IMR-90 (cell line): ENCODE measurements at regions not wholly inside any gene's neighbourhood (a gene's known extent, or its start where the extent isn't known, plus 50 kb on each side); places are given as distances from the start of the nearest gene placed in this dataset.

ENCODE experiments used
- ATAC-seq: fragments of 200-7000 bp; cut with Tn5 transposase; 2 replicates; pipeline ENCODE4 v1.9.1; 2020; ENCODE audit warnings: low read depth, mild to moderate bottlenecking, moderate library complexity
- BruUV-seq: library from RNA; stranded (reverse); fragments of 400-500 nt; replicated peaks from 2 replicates; lab custom pipeline; 2021; lab: Mats Ljungman, UMichigan
- CTCF ChIA-PET: fragments of 300-600 bp; formaldehyde crosslinking; extraction: SDS; loops from one replicate; lab custom pipeline; 2021; ENCODE audit warnings: antibody characterized with exemption; lab: Yijun Ruan, JAX
- POLR2A ChIA-PET: fragments of 300-600 bp; sonication (Branson Sonifier 250); formaldehyde crosslinking; loops from one replicate; lab custom pipeline; 2022; ENCODE audit warnings: antibody characterized with exemption; ENCODE audit not compliant: unreplicated experiment; lab: Charles Lee
- DNase-seq: peaks from one replicate; pipeline ENCODE4 v3.0.0; 2013
- H2AFZ ChIP-seq: replicated peaks from 2 replicates; pipeline ENCODE3; 2013; ENCODE audit warnings: low read length, mild to moderate bottlenecking; ENCODE audit not compliant: poor library complexity
- H2AK5ac ChIP-seq: 2 replicates; pipeline ENCODE4 v1.6.1; 2013; ENCODE audit warnings: low read depth, low read length, inconsistent platforms
- H2AK9ac ChIP-seq: replicated peaks from 2 replicates; pipeline ENCODE3; 2013; ENCODE audit warnings: mild to moderate bottlenecking, low read depth, low read length, moderate library complexity; ENCODE audit not compliant: poor library complexity
- H2BK120ac ChIP-seq: 2 replicates; pipeline ENCODE4 v1.6.1; 2013; ENCODE audit warnings: low read depth, low read length, inconsistent platforms
- H2BK15ac ChIP-seq: 3 replicates; pipeline ENCODE4 v1.6.1; 2013; ENCODE audit warnings: low read depth, low read length, inconsistent platforms
- H2BK20ac ChIP-seq: 2 replicates; pipeline ENCODE4 v1.6.1; 2013; ENCODE audit warnings: low read depth, mild to moderate bottlenecking, inconsistent platforms, low read length, moderate library complexity
- H2BK5ac ChIP-seq: 2 replicates; pipeline ENCODE4 v1.6.1; 2013; ENCODE audit warnings: mild to moderate bottlenecking, low read depth, low read length, inconsistent platforms; ENCODE audit not compliant: poor library complexity, severe bottlenecking
- H3K14ac ChIP-seq: replicated peaks from 2 replicates; pipeline ENCODE4 v1.6.1; 2013; ENCODE audit warnings: low read depth, low read length, inconsistent platforms
- H3K18ac ChIP-seq: 2 replicates; pipeline ENCODE4 v1.6.1; 2013; ENCODE audit warnings: low read depth, low read length, control low read depth
- H3K23ac ChIP-seq: 2 replicates; pipeline ENCODE4 v1.6.1; 2013; ENCODE audit warnings: low read depth, low read length, inconsistent platforms
- H3K27ac ChIP-seq: 2 replicates; pipeline ENCODE4 v1.5.1; 2013; ENCODE audit warnings: mild to moderate bottlenecking, control low read depth, low read length; ENCODE audit not compliant: insufficient read depth
- H3K27me3 ChIP-seq: 2 replicates; pipeline ENCODE4 v1.6.1; 2013; ENCODE audit warnings: low read length; ENCODE audit not compliant: control insufficient read depth, insufficient read depth
- H3K36me3 ChIP-seq: 2 replicates; pipeline ENCODE4 v1.6.1; 2013; ENCODE audit warnings: low read length, mixed read lengths; ENCODE audit not compliant: control insufficient read depth, insufficient read depth
- H3K4ac ChIP-seq: 2 replicates; pipeline ENCODE4 v1.6.1; 2013; ENCODE audit warnings: low read depth, low read length, inconsistent platforms
- H3K4me1 ChIP-seq: 2 replicates; pipeline ENCODE4 v1.6.1; 2013; ENCODE audit warnings: low read length, mixed read lengths; ENCODE audit not compliant: control insufficient read depth, insufficient read depth
- H3K4me2 ChIP-seq: 2 replicates; pipeline ENCODE4 v1.6.1; 2013; ENCODE audit warnings: low read depth, mild to moderate bottlenecking, control low read depth, low read length, moderate library complexity
- H3K4me3 ChIP-seq: 2 replicates; pipeline ENCODE4 v1.5.1; 2013; ENCODE audit warnings: low read depth, mild to moderate bottlenecking, control low read depth, low read length, moderate library complexity; ENCODE audit not compliant: insufficient read depth
- H3K56ac ChIP-seq: 2 replicates; pipeline ENCODE4 v1.6.1; 2013; ENCODE audit warnings: low read length, inconsistent platforms; ENCODE audit not compliant: insufficient read depth; ENCODE audit errors: extremely low read depth
- H3K79me1 ChIP-seq, 2 experiments: 2 replicates each; pipeline ENCODE4 v1.6.1; 2013; ENCODE audit warnings: low read length in 2 of 2, inconsistent platforms in 1 of 2, low read depth in 1 of 2
- H3K9ac ChIP-seq: 2 replicates; pipeline ENCODE4 v1.6.1; 2013; ENCODE audit warnings: low read depth, low read length, control low read depth
- H3K9me1 ChIP-seq: 2 replicates; pipeline ENCODE4 v1.6.1; 2013; ENCODE audit warnings: low read length, inconsistent platforms; ENCODE audit not compliant: insufficient read depth
- H3K9me3 ChIP-seq: 2 replicates; pipeline ENCODE4 v1.6.1; 2013; ENCODE audit warnings: low read length; ENCODE audit not compliant: control insufficient read depth, insufficient read depth
- H4K20me1 ChIP-seq: 2 replicates; pipeline ENCODE4 v1.6.1; 2013; ENCODE audit warnings: low read length, inconsistent platforms; ENCODE audit not compliant: insufficient read depth
- H4K5ac ChIP-seq: 2 replicates; pipeline ENCODE4 v1.6.1; 2013; ENCODE audit warnings: mild to moderate bottlenecking, low read depth, low read length, control low read depth
- H4K8ac ChIP-seq, 2 experiments: 2 replicates each; pipeline ENCODE4 v1.6.1; 2013; ENCODE audit warnings: low read depth in 2 of 2, low read length in 2 of 2, control low read depth in 1 of 2, inconsistent platforms in 1 of 2
- H4K91ac ChIP-seq: 2 replicates; pipeline ENCODE4 v1.6.1; 2013; ENCODE audit warnings: low read depth, low read length, inconsistent platforms; ENCODE audit not compliant: insufficient read depth
- CEBPB ChIP-seq: IDR thresholded peaks from 2 replicates; pipeline ENCODE4 v1.6.1; 2012; ENCODE audit warnings: low read depth, low read length, improper control_type of control experiment
- MAFK ChIP-seq: IDR thresholded peaks from 2 replicates; pipeline ENCODE4 v1.6.1; 2012; ENCODE audit warnings: low read depth, low read length, improper control_type of control experiment
- MAZ ChIP-seq: IDR thresholded peaks from 2 replicates; pipeline ENCODE4 v1.6.1; 2012; ENCODE audit warnings: low read depth, mild to moderate bottlenecking, low read length, improper control_type of control experiment, moderate library complexity, borderline replicate concordance
- NFE2L2 ChIP-seq: fragments of 150-350 bp; IDR thresholded peaks from 2 replicates; pipeline ENCODE4 v1.6.1; 2016; ENCODE audit warnings: low read depth, mild to moderate bottlenecking, low read length
- RCOR1 ChIP-seq: IDR thresholded peaks from 2 replicates; pipeline ENCODE4 v1.6.1; 2012; ENCODE audit warnings: mild to moderate bottlenecking, low read length, improper control_type of control experiment; ENCODE audit not compliant: insufficient replicate concordance
- RFX5 ChIP-seq: IDR thresholded peaks from 2 replicates; pipeline ENCODE4 v1.8.0; 2012; ENCODE audit warnings: low read depth, mild to moderate bottlenecking, low read length, moderate library complexity
- WGBS, 2 experiments: methylation state at CpG; one replicate each; pipeline versions ENCODE4 v1.1.5 to v1.1.7; 2013; ENCODE audit warnings: missing lambda C conversion rate in 2 of 2; ENCODE audit not compliant: insufficient read length in 1 of 2; ENCODE audit errors: extremely low coverage in 2 of 2; 5-methylcytosine and 5-hydroxymethylcytosine counted together
- dilution Hi-C: fragments of 300-500 bp; cut with HindIII; formaldehyde crosslinking; loops from one replicate; pipeline ENCODE4 v1.14.3; 2018; ENCODE audit warnings: low sequenced_read_pairs; ENCODE audit not compliant: unreplicated experiment
- in situ Hi-C: fragments of 300-500 bp; cut with MboI; formaldehyde crosslinking; loops from 3 replicates; pipeline ENCODE4 v1.14.3; 2019; ENCODE audit warnings: low sequenced_read_pairs, inconsistent platforms, mixed read lengths
- intact Hi-C: fragments of 100-400 bp; cut with micrococcal nuclease; formaldehyde crosslinking; loops from 2 replicates; pipeline ENCODE4 v1.10.0; 2022
- TF ChIP-seq, protein P1 (sequence below): fragments of 150-350 bp; IDR thresholded peaks from 2 replicates; pipeline ENCODE4 v1.6.1; 2016; ENCODE audit warnings: low read depth, mild to moderate bottlenecking, low read length, moderate library complexity, borderline replicate concordance
- TF ChIP-seq, protein P2 (sequence below): fragments of 150-350 bp; IDR thresholded peaks from 2 replicates; pipeline ENCODE4 v1.6.1; 2017; ENCODE audit warnings: mild to moderate bottlenecking, antibody characterized with exemption, low read length, low read depth

DNA sequence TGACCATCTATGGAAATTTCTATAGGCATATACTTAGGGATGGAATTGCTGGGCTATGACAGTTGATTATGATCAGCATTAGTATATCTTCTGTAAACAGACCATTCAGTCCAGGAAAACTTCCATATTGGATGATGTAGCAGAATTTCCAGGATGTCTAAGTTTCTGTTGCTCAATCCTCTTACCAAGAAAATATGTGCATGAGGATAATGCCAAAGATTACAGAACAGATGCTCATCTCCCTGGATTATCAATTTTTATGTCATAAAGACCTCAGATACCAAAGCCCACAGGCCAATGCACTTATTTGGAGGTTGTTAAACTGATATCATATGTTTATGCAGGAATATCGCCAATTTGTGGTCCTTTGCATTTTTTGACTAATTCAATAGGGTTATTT, 354.4 kb upstream of the FLRT2 start:
- H3K4me2 ChIP-seq, result no peak overlapping the region
- H4K91ac ChIP-seq, result no peak overlapping the region
- H2AFZ ChIP-seq, result no peak overlapping the region
- no peak overlapping the region for H3K9ac ChIP-seq
- CTCF ChIA-PET, result no interaction called here
- H4K8ac ChIP-seq, result no peak overlapping the region
- POLR2A ChIA-PET, result no interaction called here
- H2AK5ac ChIP-seq, result no peak overlapping the region
- DNase-seq (peak; percentile 79), ATAC-seq (peak; percentile 42)
- H4K20me1 ChIP-seq, result no peaks in the 10 kb centered on the region
- no peak overlapping the region for H4K5ac ChIP-seq
- H3K27me3 ChIP-seq, result no peaks in the 10 kb centered on the region
- H3K18ac ChIP-seq, result no peak overlapping the region
- H3K4ac ChIP-seq, result no peak overlapping the region
- H2BK120ac ChIP-seq, result no peak overlapping the region
- H2BK20ac ChIP-seq, result no peak overlapping the region
- H2AK9ac ChIP-seq, result no peak overlapping the region
- in situ Hi-C loops (no loop called here), intact Hi-C loops (no loop called here), dilution Hi-C loops (no loop called here)
- no peak overlapping the region for H2BK15ac ChIP-seq
- H3K14ac ChIP-seq, result no peak overlapping the region
- no peaks in the 10 kb centered on the region for H3K9me1 ChIP-seq
- H3K56ac ChIP-seq, result no peak overlapping the region
- no peaks in the 10 kb centered on the region for H3K79me1 ChIP-seq
- no peak overlapping the region for H2BK5ac ChIP-seq
- no peak overlapping the region for H3K23ac ChIP-seq
- BruUV-seq, result no TSS peak
- no peak overlapping the region for H3K4me3 ChIP-seq
- H3K36me3 ChIP-seq, result no peaks in the 10 kb centered on the region
- H3K4me1 ChIP-seq, result no peaks in the 10 kb centered on the region
- H3K27ac ChIP-seq, result no peak overlapping the region
- WGBS, 2 experiments, result no CpG with 5 or more reads among the region's 1 CpG
- no peaks in the 10 kb centered on the region for H3K9me3 ChIP-seq
- peak; percentile 68 for TF ChIP-seq CEBPB
- TF ChIP-seq MAFK, result no peak
- no peak for TF ChIP-seq RCOR1
- TF ChIP-seq, protein P1, sequence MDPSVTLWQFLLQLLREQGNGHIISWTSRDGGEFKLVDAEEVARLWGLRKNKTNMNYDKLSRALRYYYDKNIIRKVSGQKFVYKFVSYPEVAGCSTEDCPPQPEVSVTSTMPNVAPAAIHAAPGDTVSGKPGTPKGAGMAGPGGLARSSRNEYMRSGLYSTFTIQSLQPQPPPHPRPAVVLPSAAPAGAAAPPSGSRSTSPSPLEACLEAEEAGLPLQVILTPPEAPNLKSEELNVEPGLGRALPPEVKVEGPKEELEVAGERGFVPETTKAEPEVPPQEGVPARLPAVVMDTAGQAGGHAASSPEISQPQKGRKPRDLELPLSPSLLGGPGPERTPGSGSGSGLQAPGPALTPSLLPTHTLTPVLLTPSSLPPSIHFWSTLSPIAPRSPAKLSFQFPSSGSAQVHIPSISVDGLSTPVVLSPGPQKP, result no peak
- no peak for TF ChIP-seq RFX5
- TF ChIP-seq NFE2L2, result peak; percentile 43; the same call in 1 of the 2 replicates
- TF ChIP-seq, protein P2, sequence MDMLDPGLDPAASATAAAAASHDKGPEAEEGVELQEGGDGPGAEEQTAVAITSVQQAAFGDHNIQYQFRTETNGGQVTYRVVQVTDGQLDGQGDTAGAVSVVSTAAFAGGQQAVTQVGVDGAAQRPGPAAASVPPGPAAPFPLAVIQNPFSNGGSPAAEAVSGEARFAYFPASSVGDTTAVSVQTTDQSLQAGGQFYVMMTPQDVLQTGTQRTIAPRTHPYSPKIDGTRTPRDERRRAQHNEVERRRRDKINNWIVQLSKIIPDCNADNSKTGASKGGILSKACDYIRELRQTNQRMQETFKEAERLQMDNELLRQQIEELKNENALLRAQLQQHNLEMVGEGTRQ, result no peak
- no peak for TF ChIP-seq MAZ
